ENCODE measurements at regions not wholly inside any gene's neighbourhood (a gene's known extent, or its start where the extent isn't known, plus 50 kb on each side); places are given as distances from the start of the nearest gene placed in this dataset.

- H3K4me3 Mint-ChIP-seq = no peak overlapping the region
- no peak overlapping the region for H3K27ac Mint-ChIP-seq
- no peaks in the 10 kb centered on the region for H3K9me3 Mint-ChIP-seq
- H3K4me1 Mint-ChIP-seq = no peaks in the 10 kb centered on the region
- peaks cover 0 to 13% (median 0%) of the 10 kb centered on the region in 3 donors for H3K27me3 Mint-ChIP-seq (ENCODE audit: low read depth in 3 of 3)
- DNase-seq = no peak
- no peaks in the 10 kb centered on the region for H3K36me3 Mint-ChIP-seq
Measured at GRCh38 chr12:76678992-76679391, 84.9 kb upstream of the ZDHHC17 start.

- H3K9me3 Mint-ChIP-seq = no peaks in the 10 kb centered on the region
- no peaks in the 10 kb centered on the region for H3K36me3 Mint-ChIP-seq
- H3K27me3 Mint-ChIP-seq (ENCODE audit: low read depth in 3 of 3) = peaks cover 0 to 13% (median 0%) of the 10 kb centered on the region in 3 donors
- no peak for DNase-seq
- no peak overlapping the region for H3K4me3 Mint-ChIP-seq
- no peak overlapping the region for H3K27ac Mint-ChIP-seq
- H3K4me1 Mint-ChIP-seq = no peaks in the 10 kb centered on the region
Measured at GRCh38 chr12:76679778-76680177, 84.1 kb upstream of the ZDHHC17 start.

GRCh38 chr12:76680940-76681339 is 83.0 kb upstream of the ZDHHC17 start:
- no peaks in the 10 kb centered on the region for H3K36me3 Mint-ChIP-seq
- no peaks in the 10 kb centered on the region for H3K9me3 Mint-ChIP-seq
- DNase-seq = no peak
- H3K27me3 Mint-ChIP-seq (ENCODE audit: low read depth in 3 of 3) = peaks cover 0 to 11% (median 0%) of the 10 kb centered on the region in 3 donors
- no peak overlapping the region for H3K27ac Mint-ChIP-seq
- no peak overlapping the region for H3K4me3 Mint-ChIP-seq
- no peaks in the 10 kb centered on the region for H3K4me1 Mint-ChIP-seq

- Mint-ChIP-seq H3K4me1 (no peaks in the 10 kb centered on the region), H3K27ac (no peak overlapping the region), H3K9me3 (no peaks in the 10 kb centered on the region), H3K36me3 (no peaks in the 10 kb centered on the region), H3K27me3 (ENCODE audit: low read depth in 3 of 3) (peaks cover 0 to 3% (median 0%) of the 10 kb centered on the region in 3 donors), H3K4me3 (no peak overlapping the region)
- DNase-seq = no peak
Measured at GRCh38 chr12:76685246-76685678, 78.7 kb upstream of the ZDHHC17 start.

- no peaks in the 10 kb centered on the region for H3K36me3 Mint-ChIP-seq
- no peak for DNase-seq
- H3K27ac Mint-ChIP-seq = no peak overlapping the region
- peaks cover 0 to 5% (median 3%) of the 10 kb centered on the region in 3 donors for H3K27me3 Mint-ChIP-seq (ENCODE audit: low read depth in 3 of 3)
- no peak overlapping the region for H3K4me3 Mint-ChIP-seq
- H3K9me3 Mint-ChIP-seq = no peaks in the 10 kb centered on the region
- no peaks in the 10 kb centered on the region for H3K4me1 Mint-ChIP-seq
Measured at GRCh38 chr12:76687981-76688380, 75.9 kb upstream of the ZDHHC17 start.

GRCh38 chr12:76688631-76689030 is 75.3 kb upstream of the ZDHHC17 start:
- peaks cover 0 to 5% (median 3%) of the 10 kb centered on the region in 3 donors for H3K27me3 Mint-ChIP-seq (ENCODE audit: low read depth in 3 of 3)
- no peaks in the 10 kb centered on the region for H3K36me3 Mint-ChIP-seq
- H3K4me1 Mint-ChIP-seq = no peaks in the 10 kb centered on the region
- no peaks in the 10 kb centered on the region for H3K9me3 Mint-ChIP-seq
- no peak for DNase-seq
- no peak overlapping the region for H3K27ac Mint-ChIP-seq
- H3K4me3 Mint-ChIP-seq = no peak overlapping the region

- Mint-ChIP-seq H3K9me3 (no peaks in the 10 kb centered on the region), H3K27me3 (ENCODE audit: low read depth in 3 of 3) (peaks cover 0 to 5% (median 2%) of the 10 kb centered on the region in 3 donors), H3K36me3 (no peaks in the 10 kb centered on the region), H3K27ac (no peak overlapping the region), H3K4me3 (no peak overlapping the region), H3K4me1 (no peaks in the 10 kb centered on the region)
- no peak for DNase-seq
Measured at GRCh38 chr12:76690921-76691700, 72.8 kb upstream of the ZDHHC17 start.

- Mint-ChIP-seq H3K4me1 (no peaks in the 10 kb centered on the region), H3K36me3 (no peaks in the 10 kb centered on the region), H3K27me3 (ENCODE audit: low read depth in 3 of 3) (peaks cover 0 to 5% (median 2%) of the 10 kb centered on the region in 3 donors), H3K4me3 (no peak overlapping the region), H3K27ac (no peak overlapping the region), H3K9me3 (no peaks in the 10 kb centered on the region)
- no peak for DNase-seq
Measured at GRCh38 chr12:76692846-76693245, 71.1 kb upstream of the ZDHHC17 start.

- Mint-ChIP-seq H3K4me3 (no peak overlapping the region), H3K4me1 (no peaks in the 10 kb centered on the region), H3K36me3 (no peaks in the 10 kb centered on the region), H3K9me3 (no peaks in the 10 kb centered on the region), H3K27me3 (ENCODE audit: low read depth in 3 of 3) (peaks cover 2 to 6% (median 3%) of the 10 kb centered on the region in 3 donors), H3K27ac (no peak overlapping the region)
- DNase-seq = no peak
Measured at GRCh38 chr12:76694369-76694768, 69.5 kb upstream of the ZDHHC17 start.

GRCh38 chr12:76696186-76696585 is 67.7 kb upstream of the ZDHHC17 start:
- H3K27ac Mint-ChIP-seq = no peak overlapping the region
- no peak overlapping the region for H3K4me3 Mint-ChIP-seq

GRCh38 chr12:76697849-76698248 is 66.1 kb upstream of the ZDHHC17 start:
- H3K9me3 Mint-ChIP-seq = no peaks in the 10 kb centered on the region
- no peaks in the 10 kb centered on the region for H3K36me3 Mint-ChIP-seq
- no peaks in the 10 kb centered on the region for H3K4me1 Mint-ChIP-seq
- no peak for DNase-seq
- no peak overlapping the region for H3K4me3 Mint-ChIP-seq
- H3K27me3 Mint-ChIP-seq (ENCODE audit: low read depth in 3 of 3) = peaks cover 3 to 4% (median 4%) of the 10 kb centered on the region in 3 donors
- H3K27ac Mint-ChIP-seq = no peak overlapping the region

More at GRCh38 chr12:76696186-76696585, 67.7 kb upstream of the ZDHHC17 start:
- peaks cover 0 to 4% (median 3%) of the 10 kb centered on the region in 3 donors for H3K27me3 Mint-ChIP-seq (ENCODE audit: low read depth in 3 of 3)
- H3K9me3 Mint-ChIP-seq = no peaks in the 10 kb centered on the region
- no peaks in the 10 kb centered on the region for H3K36me3 Mint-ChIP-seq
- H3K4me1 Mint-ChIP-seq = no peaks in the 10 kb centered on the region
- DNase-seq = no peak

GRCh38 chr12:76698316-76698715 is 65.6 kb upstream of the ZDHHC17 start:
- Mint-ChIP-seq H3K9me3 (no peaks in the 10 kb centered on the region), H3K4me1 (no peaks in the 10 kb centered on the region), H3K36me3 (no peaks in the 10 kb centered on the region), H3K4me3 (no peak overlapping the region), H3K27me3 (ENCODE audit: low read depth in 3 of 3) (peaks cover 3 to 4% (median 4%) of the 10 kb centered on the region in 3 donors), H3K27ac (no peak overlapping the region)
- DNase-seq = no peak

- Mint-ChIP-seq H3K27ac (no peak overlapping the region), H3K9me3 (no peaks in the 10 kb centered on the region), H3K36me3 (no peaks in the 10 kb centered on the region), H3K4me1 (no peaks in the 10 kb centered on the region), H3K4me3 (no peak overlapping the region), H3K27me3 (ENCODE audit: low read depth in 3 of 3) (peaks cover 3 to 4% (median 4%) of the 10 kb centered on the region in 3 donors)
- DNase-seq = no peak
Measured at GRCh38 chr12:76698966-76699365, 64.9 kb upstream of the ZDHHC17 start.

- H3K27ac Mint-ChIP-seq = no peak overlapping the region
- no peak overlapping the region for H3K4me3 Mint-ChIP-seq
- H3K36me3 Mint-ChIP-seq = no peaks in the 10 kb centered on the region
- no peaks in the 10 kb centered on the region for H3K4me1 Mint-ChIP-seq
- peaks cover 2 to 4% (median 3%) of the 10 kb centered on the region in 3 donors for H3K27me3 Mint-ChIP-seq (ENCODE audit: low read depth in 3 of 3)
- no peak for DNase-seq
- no peaks in the 10 kb centered on the region for H3K9me3 Mint-ChIP-seq
Measured at GRCh38 chr12:76701690-76702089, 62.2 kb upstream of the ZDHHC17 start.

- H3K4me3 Mint-ChIP-seq = no peak overlapping the region
- no peak overlapping the region for H3K27ac Mint-ChIP-seq
- peaks cover 2 to 4% (median 3%) of the 10 kb centered on the region in 3 donors for H3K27me3 Mint-ChIP-seq (ENCODE audit: low read depth in 3 of 3)
- H3K4me1 Mint-ChIP-seq = no peaks in the 10 kb centered on the region
- DNase-seq = no peak
- no peaks in the 10 kb centered on the region for H3K9me3 Mint-ChIP-seq
- H3K36me3 Mint-ChIP-seq = no peaks in the 10 kb centered on the region
Measured at GRCh38 chr12:76702946-76703345, 61.0 kb upstream of the ZDHHC17 start.

Data from immature natural killer cell (primary cell).